Keratinocyte (primary cell): ENCODE measurements at regions not wholly inside any gene's neighbourhood (a gene's known extent, or its start where the extent isn't known, plus 50 kb on each side); places are given as distances from the start of the nearest gene placed in this dataset.

ENCODE experiments used
- EZH2 ChIP-seq: IDR thresholded peaks from one replicate; pipeline ENCODE4 v1.6.1; 2012; ENCODE audit warnings: inconsistent platforms, mild to moderate bottlenecking, low read length, moderate library complexity
- TF ChIP-seq, protein P1 (sequence below), 3 experiments: IDR thresholded peaks in 1 of 3; conservative IDR thresholded peaks in 1 of 3; optimal IDR thresholded peaks in 1 of 3; 2 replicates in 2 of 3; 3 replicates in 1 of 3; pipeline versions ENCODE3 to v1.5.1; 2011; ENCODE audit warnings: low read length in 3 of 3, mild to moderate bottlenecking in 3 of 3, moderate library complexity in 2 of 3, control low read depth in 1 of 3, inconsistent platforms in 1 of 3; ENCODE audit not compliant: insufficient read depth in 2 of 3; ENCODE audit errors: extremely low read depth in 1 of 3

- TF ChIP-seq, protein P1, sequence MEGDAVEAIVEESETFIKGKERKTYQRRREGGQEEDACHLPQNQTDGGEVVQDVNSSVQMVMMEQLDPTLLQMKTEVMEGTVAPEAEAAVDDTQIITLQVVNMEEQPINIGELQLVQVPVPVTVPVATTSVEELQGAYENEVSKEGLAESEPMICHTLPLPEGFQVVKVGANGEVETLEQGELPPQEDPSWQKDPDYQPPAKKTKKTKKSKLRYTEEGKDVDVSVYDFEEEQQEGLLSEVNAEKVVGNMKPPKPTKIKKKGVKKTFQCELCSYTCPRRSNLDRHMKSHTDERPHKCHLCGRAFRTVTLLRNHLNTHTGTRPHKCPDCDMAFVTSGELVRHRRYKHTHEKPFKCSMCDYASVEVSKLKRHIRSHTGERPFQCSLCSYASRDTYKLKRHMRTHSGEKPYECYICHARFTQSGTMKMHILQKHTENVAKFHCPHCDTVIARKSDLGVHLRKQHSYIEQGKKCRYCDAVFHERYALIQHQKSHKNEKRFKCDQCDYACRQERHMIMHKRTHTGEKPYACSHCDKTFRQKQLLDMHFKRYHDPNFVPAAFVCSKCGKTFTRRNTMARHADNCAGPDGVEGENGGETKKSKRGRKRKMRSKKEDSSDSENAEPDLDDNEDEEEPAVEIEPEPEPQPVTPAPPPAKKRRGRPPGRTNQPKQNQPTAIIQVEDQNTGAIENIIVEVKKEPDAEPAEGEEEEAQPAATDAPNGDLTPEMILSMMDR (optimal IDR thresholded peaks at IDR 0.05 in 1 of 3, IDR thresholded peaks at IDR 0.05 in 1 of 3, conservative IDR thresholded peaks at IDR 0.05 in 1 of 3; ENCODE audit: extremely low read depth in 1 of 3, insufficient read depth in 2 of 3, low read length in 3 of 3): no peak
- TF ChIP-seq EZH2: no peak
These were observed 198.6 kb upstream of the ADARB2 start for GRCh38 chr10:1935912-1936311.
